Lower lobe of right lung (tissue), 2 donors: ENCODE measurements at regions not wholly inside any gene's neighbourhood (a gene's known extent, or its start where the extent isn't known, plus 50 kb on each side); places are given as distances from the start of the nearest gene placed in this dataset.

Experiments
- ATAC-seq, 2 donors: fragments of 200-7000 bp; cut with Tn5 transposase; one replicate each; pipeline ENCODE4 v1.9.1; 2020 to 2022; ENCODE audit warnings: mild to moderate bottlenecking in 2 of 2, moderate library complexity in 2 of 2
- DNase-seq: peaks from one replicate; pipeline ENCODE4 v3.0.0-alpha.2; 2020
- H3K27ac ChIP-seq: fragments of 200-600 bp; one replicate; pipeline ENCODE4 v1.8.0; 2022
- H3K27me3 ChIP-seq: fragments of 200-600 bp; one replicate; pipeline ENCODE4 v1.8.0; 2022; ENCODE audit warnings: low read depth
- H3K36me3 ChIP-seq: fragments of 200-600 bp; one replicate; pipeline ENCODE4 v1.8.0; 2022; ENCODE audit warnings: mild to moderate bottlenecking
- H3K4me1 ChIP-seq: fragments of 200-600 bp; one replicate; pipeline ENCODE4 v1.8.0; 2022
- H3K4me3 ChIP-seq: fragments of 200-600 bp; one replicate; pipeline ENCODE4 v1.8.0; 2022; ENCODE audit warnings: mild to moderate bottlenecking
- H3K9me3 ChIP-seq: fragments of 200-600 bp; one replicate; pipeline ENCODE4 v1.8.0; 2022
- intact Hi-C: fragments of 100-400 bp; cut with DNase I; formaldehyde crosslinking; loops from one replicate; pipeline ENCODE4 v1.11.0; 2022
- TF ChIP-seq, protein P1 (sequence below): fragments of 200-600 bp; IDR thresholded peaks from one replicate; pipeline ENCODE4 v1.8.0; 2022; ENCODE audit warnings: antibody characterized with exemption, mild to moderate bottlenecking
- donor health status: DM: no; HTN: yes; CAD: no; lungs with severe emphysema.

DNA sequence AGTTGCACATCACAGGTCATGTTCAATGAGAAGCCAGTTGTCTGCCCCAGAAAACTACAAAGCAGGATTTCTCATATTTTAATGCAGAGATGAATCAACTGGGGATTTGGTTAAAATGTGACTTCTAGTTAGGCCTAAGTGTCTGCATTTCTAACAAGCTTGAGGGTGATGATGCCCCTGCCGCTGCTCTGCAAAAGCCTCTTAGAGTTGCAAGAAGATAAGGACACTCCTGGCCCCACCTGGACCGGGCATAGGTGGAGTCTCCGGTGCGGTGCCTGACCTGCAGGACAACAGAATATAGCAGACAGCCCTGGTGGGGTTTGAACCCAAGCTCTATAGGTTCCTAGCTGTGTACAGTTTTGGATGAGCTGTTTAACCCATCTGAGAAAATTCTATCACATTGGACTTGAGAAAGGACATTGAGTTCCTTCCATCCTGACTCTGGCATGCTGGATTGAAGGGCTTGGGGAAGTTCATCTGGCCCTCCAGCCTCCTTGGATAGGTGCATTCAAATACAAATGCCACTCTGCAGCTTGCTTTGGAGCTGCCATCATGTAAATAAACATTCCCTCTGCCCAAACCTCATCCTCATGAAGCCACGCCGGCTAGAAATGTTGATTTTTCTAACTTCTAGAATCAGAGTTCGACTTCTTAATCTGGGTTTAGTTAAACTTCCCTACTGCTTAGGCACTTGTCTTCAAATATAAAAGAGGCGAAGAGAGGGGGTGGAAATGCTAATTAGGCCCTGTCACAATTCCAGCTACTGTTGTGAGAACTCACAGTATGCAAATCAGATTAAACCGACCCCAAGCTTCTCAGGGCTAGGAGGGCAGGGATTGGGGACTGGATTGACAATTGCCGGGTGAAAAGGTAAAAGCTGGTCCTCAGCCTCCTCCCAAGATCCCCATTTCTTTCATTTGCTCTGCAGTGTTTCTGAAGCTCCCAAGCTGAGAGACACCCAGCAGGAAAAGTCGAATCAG lies 1225.6 kb downstream of the VRK1 start:
- DNase-seq = no peak
- TF ChIP-seq, protein P1, sequence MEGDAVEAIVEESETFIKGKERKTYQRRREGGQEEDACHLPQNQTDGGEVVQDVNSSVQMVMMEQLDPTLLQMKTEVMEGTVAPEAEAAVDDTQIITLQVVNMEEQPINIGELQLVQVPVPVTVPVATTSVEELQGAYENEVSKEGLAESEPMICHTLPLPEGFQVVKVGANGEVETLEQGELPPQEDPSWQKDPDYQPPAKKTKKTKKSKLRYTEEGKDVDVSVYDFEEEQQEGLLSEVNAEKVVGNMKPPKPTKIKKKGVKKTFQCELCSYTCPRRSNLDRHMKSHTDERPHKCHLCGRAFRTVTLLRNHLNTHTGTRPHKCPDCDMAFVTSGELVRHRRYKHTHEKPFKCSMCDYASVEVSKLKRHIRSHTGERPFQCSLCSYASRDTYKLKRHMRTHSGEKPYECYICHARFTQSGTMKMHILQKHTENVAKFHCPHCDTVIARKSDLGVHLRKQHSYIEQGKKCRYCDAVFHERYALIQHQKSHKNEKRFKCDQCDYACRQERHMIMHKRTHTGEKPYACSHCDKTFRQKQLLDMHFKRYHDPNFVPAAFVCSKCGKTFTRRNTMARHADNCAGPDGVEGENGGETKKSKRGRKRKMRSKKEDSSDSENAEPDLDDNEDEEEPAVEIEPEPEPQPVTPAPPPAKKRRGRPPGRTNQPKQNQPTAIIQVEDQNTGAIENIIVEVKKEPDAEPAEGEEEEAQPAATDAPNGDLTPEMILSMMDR = no peak
- H3K4me1 ChIP-seq = no peaks in the 10 kb centered on the region
- intact Hi-C loops = no loop called here
- no peak for ATAC-seq
- no peaks in the 10 kb centered on the region for H3K9me3 ChIP-seq
- no peak overlapping the region for H3K27ac ChIP-seq
- H3K4me3 ChIP-seq = no peak overlapping the region
- H3K27me3 ChIP-seq = no peaks in the 10 kb centered on the region
- H3K36me3 ChIP-seq = no peaks in the 10 kb centered on the region

DNA sequence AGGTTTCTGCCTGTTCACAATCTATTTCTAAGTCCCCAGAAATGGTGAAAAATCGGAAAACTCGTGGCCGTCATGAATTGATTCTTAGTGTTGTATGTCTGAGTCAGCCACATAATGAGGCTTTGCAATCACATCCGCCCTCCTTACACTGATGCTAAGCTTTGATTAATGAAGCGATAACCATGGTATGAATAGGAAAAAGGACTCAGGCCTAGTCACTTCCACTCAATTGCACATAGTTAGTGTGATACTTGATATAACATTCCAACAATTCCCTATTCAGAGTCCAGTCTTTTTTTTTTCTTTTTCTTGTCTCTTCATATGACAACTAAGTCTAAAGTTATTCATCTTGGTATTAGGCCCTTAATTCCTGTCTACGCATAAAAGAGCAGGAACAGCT lies 1231.0 kb downstream of the VRK1 start:
- no peak overlapping the region for H3K4me3 ChIP-seq
- TF ChIP-seq, protein P1 = no peak
- intact Hi-C loops = no loop called here
- ATAC-seq = no peak
- H3K27me3 ChIP-seq = no peaks in the 10 kb centered on the region
- no peaks in the 10 kb centered on the region for H3K36me3 ChIP-seq
- no peak overlapping the region for H3K27ac ChIP-seq
- peaks cover 10% of the 10 kb centered on the region for H3K9me3 ChIP-seq
- no peaks in the 10 kb centered on the region for H3K4me1 ChIP-seq
- no peak for DNase-seq

DNA sequence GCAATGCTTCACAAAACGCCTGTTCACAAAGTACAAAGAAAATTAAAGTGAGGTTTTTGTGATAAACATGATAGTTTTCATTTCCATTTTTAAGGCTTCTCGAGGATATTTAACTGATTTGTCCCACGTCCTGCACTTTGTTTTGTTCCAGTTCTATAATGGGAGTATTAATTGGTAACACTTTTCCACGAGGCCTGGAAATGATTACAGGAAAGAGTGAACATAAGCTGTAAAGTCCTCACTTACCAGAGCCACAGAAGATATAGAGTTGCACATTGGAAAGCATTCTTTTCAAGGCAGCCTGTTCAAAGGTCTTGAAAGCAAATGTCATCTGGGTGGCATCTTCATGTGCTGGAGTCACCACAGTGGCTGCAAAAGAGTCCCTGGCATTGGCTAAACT lies 1236.6 kb downstream of the BCL11B start:
- no peak overlapping the region for H3K27ac ChIP-seq
- no peaks in the 10 kb centered on the region for H3K36me3 ChIP-seq
- no peaks in the 10 kb centered on the region for H3K27me3 ChIP-seq
- ATAC-seq (no peak), DNase-seq (no peak)
- TF ChIP-seq, protein P1 = no peak
- H3K9me3 ChIP-seq = peaks cover 10% of the 10 kb centered on the region
- H3K4me1 ChIP-seq = no peaks in the 10 kb centered on the region
- no peak overlapping the region for H3K4me3 ChIP-seq
- intact Hi-C loops = no loop called here

DNA sequence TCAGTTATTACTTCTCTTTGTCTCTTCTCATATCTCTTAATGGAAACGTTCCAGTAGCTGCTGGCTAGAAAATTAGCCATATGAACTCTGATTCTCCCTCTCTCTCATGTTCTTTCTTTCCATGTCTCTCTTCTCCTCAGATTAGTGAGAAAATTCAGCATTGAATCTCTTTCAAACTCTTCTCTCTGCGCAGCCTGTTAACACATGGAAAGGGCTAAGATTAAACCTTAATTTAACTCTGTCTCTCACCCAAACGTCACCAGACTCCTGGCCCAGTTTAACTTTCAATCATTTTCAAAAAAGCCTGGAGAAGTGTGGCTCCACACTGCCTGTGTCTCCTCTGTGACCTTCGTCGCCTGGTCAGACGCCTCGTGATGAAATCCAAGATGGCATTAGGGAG lies 1234.2 kb downstream of the BCL11B start:
- TF ChIP-seq, protein P1 = no peak
- H3K27me3 ChIP-seq = no peaks in the 10 kb centered on the region
- no peak overlapping the region for H3K4me3 ChIP-seq
- H3K4me1 ChIP-seq = no peaks in the 10 kb centered on the region
- DNase-seq (no peak), ATAC-seq (no peak)
- no peak overlapping the region for H3K27ac ChIP-seq
- H3K9me3 ChIP-seq = no peaks in the 10 kb centered on the region
- intact Hi-C loops = no loop called here
- no peaks in the 10 kb centered on the region for H3K36me3 ChIP-seq

DNA sequence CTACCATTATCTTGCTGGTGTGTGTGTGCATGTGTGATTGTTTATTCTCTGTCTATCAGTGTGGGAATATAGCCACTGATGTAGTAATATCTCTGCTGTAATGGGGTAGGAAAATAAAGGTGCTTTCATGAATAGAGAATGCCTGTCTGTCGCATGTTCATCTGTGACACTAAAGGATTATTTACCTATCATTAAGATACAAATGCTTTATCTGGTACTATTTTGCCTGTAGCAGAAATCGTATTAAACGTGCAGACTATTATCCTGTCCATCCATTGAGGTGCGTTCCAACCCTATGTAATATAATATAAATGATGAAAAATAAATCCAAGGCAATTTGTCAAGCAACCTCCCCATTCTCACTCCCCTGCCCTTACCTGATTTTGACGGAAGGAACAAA lies 1215.1 kb downstream of the BCL11B start:
- H3K27ac ChIP-seq = no peak overlapping the region
- ATAC-seq = no peak
- intact Hi-C loops = no loop called here
- DNase-seq = no peak
- TF ChIP-seq, protein P1 = no peak
- no peaks in the 10 kb centered on the region for H3K27me3 ChIP-seq
- H3K9me3 ChIP-seq = no peaks in the 10 kb centered on the region
- H3K36me3 ChIP-seq = no peaks in the 10 kb centered on the region
- no peak overlapping the region for H3K4me3 ChIP-seq
- H3K4me1 ChIP-seq = no peaks in the 10 kb centered on the region
